ENCODE measurements at regions not wholly inside any gene's neighbourhood (a gene's known extent, or its start where the extent isn't known, plus 50 kb on each side); places are given as distances from the start of the nearest gene placed in this dataset.

GRCh38 chr2:191514613-191515012 is 163.3 kb upstream of the NABP1 start:
- TF ChIP-seq CTCF (IDR thresholded peaks at IDR 0.05; ENCODE audit: borderline replicate concordance, extremely low read depth, low read length, poor library complexity, severe bottlenecking) (no peak), EZH2 (IDR thresholded peaks at IDR 0.05; ENCODE audit: borderline replicate concordance, low read depth, low read length, severe bottlenecking) (no peak)
